ENCODE measurements at regions not wholly inside any gene's neighbourhood (a gene's known extent, or its start where the extent isn't known, plus 50 kb on each side); places are given as distances from the start of the nearest gene placed in this dataset.
A peak's percentile ranks its signal among the peaks of the same experiment; 100 is the strongest.
"Not testable (repeated sequence)": the region's sequence is repeated elsewhere in the genome, so short reads cannot be mapped to it uniquely, and the experiment has no call there.

- no peak for DNase-seq
- Histone ChIP-seq H3K27me3 (peaks cover 0 to 19% (median 0%) of the 10 kb centered on the region in 4 donors), H3K4me1 (peaks cover 0 to 14% (median 3%) of the 10 kb centered on the region in 3 donors), H3K27ac (no peak overlapping the region), H3K4me3 (no peak overlapping the region), H3K9me3 (no peaks in the 10 kb centered on the region), H3K36me3 (no peaks in the 10 kb centered on the region)
- 63 to 73% methylated on average over 3 of the region's 3 CpGs for WGBS, 2 donors
- intact Hi-C loops (cut with DNase I) = no loop called here
- no peak for TF ChIP-seq CTCF (IDR thresholded peaks at IDR 0.05)
- no peak for TF ChIP-seq POLR2A (IDR thresholded peaks at IDR 0.05)
These were observed 141.6 kb downstream of the GPR85 start for GRCh38 chr7:112945046-112945445.

- Histone ChIP-seq H3K9me3 (no peaks in the 10 kb centered on the region), H3K36me3 (no peaks in the 10 kb centered on the region), H3K27ac (no peak overlapping the region), H3K4me1 (peaks cover 8 to 26% (median 10%) of the 10 kb centered on the region in 3 donors), H3K4me3 (no peak overlapping the region), H3K27me3 (peaks cover 0 to 7% (median 0%) of the 10 kb centered on the region in 4 donors)
- WGBS, 2 donors = 72 to 78% methylated on average over 1 of the region's 1 CpG
- no peak for DNase-seq
- intact Hi-C loops (cut with DNase I) = no loop called here
- TF ChIP-seq CTCF (IDR thresholded peaks at IDR 0.05) = no peak
- TF ChIP-seq POLR2A (IDR thresholded peaks at IDR 0.05) = no peak
These were observed 143.6 kb downstream of the GPR85 start for GRCh38 chr7:112942981-112943380.

- H3K4me3 ChIP-seq; intact Hi-C loops (cut with DNase I); DNase-seq; H3K9me3 ChIP-seq; H3K27me3 ChIP-seq; H3K27ac ChIP-seq; H3K36me3 ChIP-seq: not testable (repeated sequence)
- peaks cover 9 to 35% (median 10%) of the 10 kb centered on the region in 3 donors for H3K4me1 ChIP-seq
- WGBS, 2 donors = 91 to 97% methylated on average over 6 of the region's 6 CpGs
These were observed 144.5 kb downstream of the GPR85 start for GRCh38 chr7:112942125-112942524.

GRCh38 chr7:112940314-112940732 lies 146.3 kb downstream of the GPR85 start:
- H3K4me1 ChIP-seq = peaks cover 9 to 48% (median 10%) of the 10 kb centered on the region in 3 donors
- peak overlapping the region; percentile 89 to 96 (median 90) for H3K4me3 ChIP-seq
- no peak for TF ChIP-seq POLR2A (IDR thresholded peaks at IDR 0.05)
- no peaks in the 10 kb centered on the region for H3K36me3 ChIP-seq
- DNase-seq = no peak
- no peaks in the 10 kb centered on the region for H3K27me3 ChIP-seq
- intact Hi-C loops (cut with DNase I) = no loop called here
- H3K27ac ChIP-seq = peak overlapping the region; percentile 80 to 88 (median 84)
- H3K9me3 ChIP-seq = no peaks in the 10 kb centered on the region
- 11 to 19% methylated on average over 8 of the region's 8 CpGs for WGBS, 2 donors

- Histone ChIP-seq H3K27me3 (no peaks in the 10 kb centered on the region), H3K27ac (peak overlapping the region; percentile 80 to 90 (median 87)), H3K4me3 (peak overlapping the region; percentile 89 to 96 (median 90)), H3K36me3 (no peaks in the 10 kb centered on the region), H3K4me1 (peaks cover 9 to 48% (median 10%) of the 10 kb centered on the region in 3 donors), H3K9me3 (no peaks in the 10 kb centered on the region)
- WGBS, 2 donors = 0 to 1% methylated on average over 19 to 39 of the region's 55 CpGs
- intact Hi-C loops (cut with DNase I) = no loop called here
- peak; percentile 95 for DNase-seq
- TF ChIP-seq CTCF (IDR thresholded peaks at IDR 0.05) (no peak), POLR2A (IDR thresholded peaks at IDR 0.05) (peak in 2 of 4 donors; percentile 30 to 59)
These were observed 146.9 kb downstream of the GPR85 start for GRCh38 chr7:112939574-112940313.

- Histone ChIP-seq H3K27ac (peak overlapping the region; percentile 80 to 90 (median 87)), H3K36me3 (no peaks in the 10 kb centered on the region), H3K4me3 (peak overlapping the region; percentile 89 to 96 (median 90)), H3K27me3 (no peaks in the 10 kb centered on the region), H3K4me1 (peaks cover 9 to 48% (median 10%) of the 10 kb centered on the region in 3 donors), H3K9me3 (no peaks in the 10 kb centered on the region)
- intact Hi-C loops (cut with DNase I) = no loop called here
- TF ChIP-seq CTCF (IDR thresholded peaks at IDR 0.05) (no peak), POLR2A (IDR thresholded peaks at IDR 0.05) (no peak)
- WGBS, 2 donors = 1 to 4% methylated on average over 7 to 20 of the region's 26 CpGs
- no peak for DNase-seq
These were observed 147.6 kb downstream of the GPR85 start for GRCh38 chr7:112938863-112939573.

Data from esophagus squamous epithelium (tissue), 5 donors.